Cardiac septum (tissue), 1 donor: ENCODE measurements at regions not wholly inside any gene's neighbourhood (a gene's known extent, or its start where the extent isn't known, plus 50 kb on each side); places are given as distances from the start of the nearest gene placed in this dataset.
"Not testable (repeated sequence)": the region's sequence is repeated elsewhere in the genome, so short reads cannot be mapped to it uniquely, and the experiment has no call there.

ENCODE experiments used
- DNase-seq: peaks from one replicate; pipeline ENCODE4 v3.0.0-alpha.2; 2020; ENCODE audit warnings: low spot score
- intact Hi-C: fragments of 100-400 bp; cut with DNase I; formaldehyde crosslinking; loops from one replicate; pipeline ENCODE4 v1.14.0; 2022
- donor health status: DM: no; HTN: no; CAD: no.

- intact Hi-C loops = no loop called here
- no peak for DNase-seq
These were observed 198.3 kb downstream of the KCNRG start for GRCh38 chr13:50213526-50213925.

GRCh38 chr13:50214514-50214913, 199.3 kb downstream of the KCNRG start:
- no peak for DNase-seq
- intact Hi-C loops = no loop called here

GRCh38 chr13:50215399-50215798, 200.2 kb downstream of the KCNRG start:
- no peak for DNase-seq

GRCh38 chr13:50219743-50220142, 204.5 kb downstream of the KCNRG start:
- intact Hi-C loops = no loop called here
- no peak for DNase-seq

More at GRCh38 chr13:50215399-50215798, 200.2 kb downstream of the KCNRG start:
- intact Hi-C loops = no loop called here

- intact Hi-C loops = no loop called here
- no peak for DNase-seq
These were observed 205.7 kb downstream of the KCNRG start for GRCh38 chr13:50220938-50221337.

GRCh38 chr13:50222569-50223332, 207.5 kb downstream of the KCNRG start:
- peak; percentile 78 for DNase-seq
- intact Hi-C loops = no loop called here

GRCh38 chr13:50224534-50224933, 209.3 kb downstream of the KCNRG start:
- intact Hi-C loops = no loop called here
- DNase-seq = no peak

GRCh38 chr13:50225193-50226155, 210.2 kb downstream of the KCNRG start:
- intact Hi-C loops = no loop called here
- no peak for DNase-seq

- intact Hi-C loops = no loop called here
- DNase-seq = no peak
These were observed 211.4 kb downstream of the KCNRG start for GRCh38 chr13:50226515-50227155.

- intact Hi-C loops = no loop called here
These were observed 212.1 kb downstream of the KCNRG start for GRCh38 chr13:50227361-50227760.

GRCh38 chr13:50228527-50228926, 213.3 kb downstream of the KCNRG start:
- intact Hi-C loops = no loop called here
- no peak for DNase-seq

More at GRCh38 chr13:50227361-50227760, 212.1 kb downstream of the KCNRG start:
- DNase-seq = no peak

GRCh38 chr13:50229960-50230661, 214.9 kb downstream of the KCNRG start:
- DNase-seq = no peak
- intact Hi-C loops = no loop called here

- no peak for DNase-seq
These were observed 215.4 kb downstream of the KCNRG start for GRCh38 chr13:50230662-50230978.

GRCh38 chr13:50233574-50233973, 218.3 kb downstream of the KCNRG start:
- DNase-seq, intact Hi-C loops: not testable (repeated sequence)

More at GRCh38 chr13:50230662-50230978, 215.4 kb downstream of the KCNRG start:
- intact Hi-C loops = no loop called here

- no peak for DNase-seq
These were observed 220.5 kb downstream of the KCNRG start for GRCh38 chr13:50235604-50236342.

GRCh38 chr13:50236898-50237318, 221.7 kb downstream of the KCNRG start:
- DNase-seq = no peak
- intact Hi-C loops = no loop called here

More at GRCh38 chr13:50235604-50236342, 220.5 kb downstream of the KCNRG start:
- intact Hi-C loops = no loop called here

- no peak for DNase-seq
- intact Hi-C loops = no loop called here
These were observed 223.7 kb downstream of the KCNRG start for GRCh38 chr13:50238922-50239321.

- intact Hi-C loops = no loop called here
- DNase-seq = no peak
These were observed 226.2 kb downstream of the KCNRG start for GRCh38 chr13:50241479-50241878.

- DNase-seq = no peak
- intact Hi-C loops = no loop called here
These were observed 228.7 kb downstream of the KCNRG start for GRCh38 chr13:50243931-50244330.
